ENCODE measurements at regions not wholly inside any gene's neighbourhood (a gene's known extent, or its start where the extent isn't known, plus 50 kb on each side); places are given as distances from the start of the nearest gene placed in this dataset.
"Not testable (repeated sequence)": the region's sequence is repeated elsewhere in the genome, so short reads cannot be mapped to it uniquely, and the experiment has no call there.

GRCh38 chrX:15116900-15117299 lies 153.0 kb downstream of the ASB9 start:
- no peak for DNase-seq (ENCODE audit: low read depth)

GRCh38 chrX:15114743-15115566 lies 154.9 kb downstream of the ASB9 start:
- DNase-seq (ENCODE audit: low read depth) = no peak

- DNase-seq (ENCODE audit: low read depth) = peak; percentile 20
Measured at GRCh38 chrX:15107367-15107988, 162.4 kb downstream of the ASB9 start.

GRCh38 chrX:15098505-15098904 lies 171.4 kb downstream of the ASB9 start:
- no peak for DNase-seq (ENCODE audit: low read depth)

- DNase-seq (ENCODE audit: low read depth) = no peak
Measured at GRCh38 chrX:15087747-15088146, 182.1 kb downstream of the ASB9 start.

- no peak for DNase-seq (ENCODE audit: low read depth)
Measured at GRCh38 chrX:15073313-15073712, 196.6 kb downstream of the ASB9 start.

GRCh38 chrX:15072880-15073279 lies 197.0 kb downstream of the ASB9 start:
- DNase-seq (ENCODE audit: low read depth) = no peak

- no peak for DNase-seq (ENCODE audit: low read depth)
Measured at GRCh38 chrX:15072259-15072658, 197.6 kb downstream of the ASB9 start.

GRCh38 chrX:15059474-15059873 lies 186.3 kb downstream of the MOSPD2 start:
- no peak for DNase-seq (ENCODE audit: low read depth)

- peak; percentile 24 for DNase-seq (ENCODE audit: low read depth)
Measured at GRCh38 chrX:15056044-15056443, 182.8 kb downstream of the MOSPD2 start.

GRCh38 chrX:15055146-15055930 lies 182.1 kb downstream of the MOSPD2 start:
- DNase-seq (ENCODE audit: low read depth) = peak; percentile 26

- no peak for DNase-seq (ENCODE audit: low read depth)
Measured at GRCh38 chrX:15050395-15050794, 177.2 kb downstream of the MOSPD2 start.

- DNase-seq (ENCODE audit: low read depth) = peak; percentile 72
Measured at GRCh38 chrX:15043538-15043937, 170.3 kb downstream of the MOSPD2 start.

- no peak for DNase-seq (ENCODE audit: low read depth)
Measured at GRCh38 chrX:15033917-15034316, 160.7 kb downstream of the MOSPD2 start.

- DNase-seq (ENCODE audit: low read depth) = no peak
Measured at GRCh38 chrX:15017491-15017890, 144.3 kb downstream of the MOSPD2 start.

GRCh38 chrX:15016051-15016450 lies 142.8 kb downstream of the MOSPD2 start:
- peak; percentile 3 for DNase-seq (ENCODE audit: low read depth)

- no peak for DNase-seq (ENCODE audit: low read depth)
Measured at GRCh38 chrX:15014281-15014680, 141.1 kb downstream of the MOSPD2 start.

- DNase-seq (ENCODE audit: low read depth) = no peak
Measured at GRCh38 chrX:15013461-15013860, 140.2 kb downstream of the MOSPD2 start.

GRCh38 chrX:14997271-14997670 lies 124.0 kb downstream of the MOSPD2 start:
- no peak for DNase-seq (ENCODE audit: low read depth)

GRCh38 chrX:14984425-14984824 lies 111.2 kb downstream of the MOSPD2 start:
- not testable (repeated sequence) for DNase-seq (ENCODE audit: low read depth)

Data from HT1080 (cell line).